ENCODE measurements at regions not wholly inside any gene's neighbourhood (a gene's known extent, or its start where the extent isn't known, plus 50 kb on each side); places are given as distances from the start of the nearest gene placed in this dataset.

GRCh38 chr2:19580264-19580663 lies 221.8 kb upstream of the OSR1 start:
- ChIA-PET POLR2A (no interaction called here), CTCF (interaction anchor here (0.7 kb wide), 1 partner anchor 31 kb away, joined by 6 read pairs; no protein-coding TSS in a partner anchor)
- TF ChIP-seq CTCF (IDR thresholded peaks at IDR 0.05; ENCODE audit: insufficient read depth, low read depth, low read length), result no peak
- Histone ChIP-seq H3K27me3 (ENCODE audit: control insufficient read depth, insufficient read depth, low read length) (no peaks in the 10 kb centered on the region), H3K4me3 (ENCODE audit: low read depth, low read length) (no peak overlapping the region), H3K36me3 (ENCODE audit: control insufficient read depth, insufficient read depth, low read length) (no peaks in the 10 kb centered on the region)
- DNase-seq (ENCODE audit: low read depth), result no peak

- POLR2A ChIA-PET, result no interaction called here
- no peak for DNase-seq (ENCODE audit: low read depth)
- CTCF ChIA-PET, result interaction anchor here (0.7 kb wide), 1 partner anchor 32 kb away, joined by 6 read pairs; no protein-coding TSS in a partner anchor
- TF ChIP-seq CTCF (IDR thresholded peaks at IDR 0.05; ENCODE audit: insufficient read depth, low read depth, low read length), result no peak
- Histone ChIP-seq H3K27me3 (ENCODE audit: control insufficient read depth, insufficient read depth, low read length) (no peaks in the 10 kb centered on the region), H3K36me3 (ENCODE audit: control insufficient read depth, insufficient read depth, low read length) (no peaks in the 10 kb centered on the region), H3K4me3 (ENCODE audit: low read depth, low read length) (no peak overlapping the region)
These were observed 221.0 kb upstream of the OSR1 start for GRCh38 chr2:19579461-19579860.

- no peaks in the 10 kb centered on the region for H3K27me3 ChIP-seq (ENCODE audit: control insufficient read depth, insufficient read depth, low read length)
- peak; percentile 19 for DNase-seq (ENCODE audit: low read depth)
- ChIA-PET POLR2A (interaction anchor here (0.6 kb wide), 2 partner anchors 31 to 217 kb away, joined by 3 to 4 read pairs; no protein-coding TSS in a partner anchor), CTCF (no interaction called here)
- TF ChIP-seq CTCF (IDR thresholded peaks at IDR 0.05; ENCODE audit: insufficient read depth, low read depth, low read length), result no peak
- no peak overlapping the region for H3K4me3 ChIP-seq (ENCODE audit: low read depth, low read length)
- H3K36me3 ChIP-seq (ENCODE audit: control insufficient read depth, insufficient read depth, low read length), result no peaks in the 10 kb centered on the region
These were observed 219.3 kb upstream of the OSR1 start for GRCh38 chr2:19577723-19578122.

GRCh38 chr2:19576411-19576810 lies 218.0 kb upstream of the OSR1 start:
- CTCF ChIA-PET, result no interaction called here

GRCh38 chr2:19575641-19576040 lies 217.2 kb upstream of the OSR1 start:
- ChIA-PET CTCF (interaction anchor here (0.5 kb wide), 1 partner anchor 1139 kb away, joined by 3 read pairs; no protein-coding TSS in a partner anchor), POLR2A (interaction anchor here (1.4 kb wide), 1 partner anchor 32 kb away, joined by 4 read pairs; no protein-coding TSS in a partner anchor)
- Histone ChIP-seq H3K4me3 (ENCODE audit: low read depth, low read length) (no peak overlapping the region), H3K36me3 (ENCODE audit: control insufficient read depth, insufficient read depth, low read length) (no peaks in the 10 kb centered on the region), H3K27me3 (ENCODE audit: control insufficient read depth, insufficient read depth, low read length) (peaks cover 3% of the 10 kb centered on the region)
- TF ChIP-seq CTCF (IDR thresholded peaks at IDR 0.05; ENCODE audit: insufficient read depth, low read depth, low read length), result no peak
- DNase-seq (ENCODE audit: low read depth), result peak; percentile 51

More at GRCh38 chr2:19576411-19576810, 218.0 kb upstream of the OSR1 start:
- POLR2A ChIA-PET, result no interaction called here
- Histone ChIP-seq H3K27me3 (ENCODE audit: control insufficient read depth, insufficient read depth, low read length) (peaks cover 3% of the 10 kb centered on the region), H3K36me3 (ENCODE audit: control insufficient read depth, insufficient read depth, low read length) (no peaks in the 10 kb centered on the region), H3K4me3 (ENCODE audit: low read depth, low read length) (no peak overlapping the region)
- no peak for TF ChIP-seq CTCF (IDR thresholded peaks at IDR 0.05; ENCODE audit: insufficient read depth, low read depth, low read length)
- no peak for DNase-seq (ENCODE audit: low read depth)
